SJCRH30 (cell line): ENCODE measurements at regions not wholly inside any gene's neighbourhood (a gene's known extent, or its start where the extent isn't known, plus 50 kb on each side); places are given as distances from the start of the nearest gene placed in this dataset.

Source experiments
- DNase-seq, 2 experiments: peaks; one replicate each; pipeline ENCODE4 v3.0.0-alpha.2; 2015 to 2020
- H3K27ac ChIP-seq: fragments of 250-450 bp; sonication (Bioruptor Pico); 2 replicates; pipeline ENCODE4 v1.5.1; 2020; ENCODE audit warnings: mild to moderate bottlenecking, moderate library complexity
- H3K27me3 ChIP-seq: fragments of 250-450 bp; sonication (Bioruptor Pico); 2 replicates; pipeline ENCODE4 v1.5.1; 2020; ENCODE audit warnings: mild to moderate bottlenecking, moderate library complexity
- H3K36me3 ChIP-seq: fragments of 250-450 bp; sonication (Bioruptor Pico); 2 replicates; pipeline ENCODE4 v1.5.1; 2020; ENCODE audit warnings: mild to moderate bottlenecking, moderate library complexity
- H3K4me1 ChIP-seq: fragments of 250-450 bp; sonication (Bioruptor Pico); 2 replicates; pipeline ENCODE4 v1.5.1; 2020; ENCODE audit warnings: mild to moderate bottlenecking, moderate library complexity
- H3K4me3 ChIP-seq: fragments of 250-450 bp; sonication (Bioruptor Pico); 2 replicates; pipeline ENCODE4 v1.5.1; 2020; ENCODE audit warnings: mild to moderate bottlenecking, moderate library complexity
- H3K9me3 ChIP-seq: fragments of 250-450 bp; sonication (Bioruptor Pico); replicated peaks from 2 replicates; pipeline ENCODE4 v1.5.1; 2020; ENCODE audit warnings: mild to moderate bottlenecking, moderate library complexity

DNA sequence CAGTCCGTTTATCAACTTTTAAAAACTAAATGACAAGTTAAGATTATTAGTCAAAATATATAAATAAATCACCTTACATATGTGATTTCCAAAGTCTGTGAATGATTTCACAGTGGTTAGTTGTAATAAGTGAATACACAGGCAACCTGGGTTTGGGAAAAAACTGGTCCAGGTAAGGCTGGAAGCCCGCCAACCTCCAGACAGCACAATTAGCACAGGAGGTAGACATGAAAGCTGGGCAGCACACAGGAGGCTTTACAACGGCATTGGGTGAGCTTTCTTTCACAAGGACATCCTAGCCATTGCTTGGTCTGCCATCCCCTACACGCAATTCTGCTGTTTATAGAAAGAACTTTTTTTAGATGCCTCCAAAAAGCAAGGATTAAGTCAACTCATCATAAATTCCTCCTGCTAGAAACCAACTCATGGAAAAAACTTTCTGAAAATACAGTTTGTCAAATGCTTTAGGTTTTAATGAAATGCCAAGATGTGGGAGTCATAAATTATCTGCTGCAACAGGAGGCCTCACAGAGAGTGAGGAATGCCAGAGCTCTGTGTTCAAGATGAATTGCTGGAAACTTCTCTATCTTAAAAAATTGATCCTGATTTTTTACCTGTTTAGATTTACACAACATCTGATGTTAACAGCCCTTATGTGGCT, 346.8 kb upstream of the NFE2L3 start:
- Histone ChIP-seq H3K9me3 (no peaks in the 10 kb centered on the region), H3K27me3 (no peaks in the 10 kb centered on the region), H3K27ac (no peak overlapping the region), H3K4me3 (no peak overlapping the region), H3K36me3 (no peaks in the 10 kb centered on the region), H3K4me1 (peaks cover 23% of the 10 kb centered on the region)
- no peak for DNase-seq

- H3K4me3 ChIP-seq: no peak overlapping the region
- no peak overlapping the region for H3K27ac ChIP-seq
- H3K4me1 ChIP-seq: peaks cover 23% of the 10 kb centered on the region
- no peaks in the 10 kb centered on the region for H3K36me3 ChIP-seq
- H3K27me3 ChIP-seq: no peaks in the 10 kb centered on the region
- H3K9me3 ChIP-seq: no peaks in the 10 kb centered on the region
- no peak for DNase-seq
Measured at GRCh38 chr7:25807086-25807611, 344.8 kb upstream of the NFE2L3 start.

- no peak overlapping the region for H3K4me3 ChIP-seq
- no peak overlapping the region for H3K27ac ChIP-seq
- H3K4me1 ChIP-seq: peaks cover 13% of the 10 kb centered on the region
- H3K36me3 ChIP-seq: no peaks in the 10 kb centered on the region
- DNase-seq: no peak
- no peaks in the 10 kb centered on the region for H3K27me3 ChIP-seq
- H3K9me3 ChIP-seq: no peaks in the 10 kb centered on the region
Measured at GRCh38 chr7:25809441-25809840, 342.6 kb upstream of the NFE2L3 start.

DNA sequence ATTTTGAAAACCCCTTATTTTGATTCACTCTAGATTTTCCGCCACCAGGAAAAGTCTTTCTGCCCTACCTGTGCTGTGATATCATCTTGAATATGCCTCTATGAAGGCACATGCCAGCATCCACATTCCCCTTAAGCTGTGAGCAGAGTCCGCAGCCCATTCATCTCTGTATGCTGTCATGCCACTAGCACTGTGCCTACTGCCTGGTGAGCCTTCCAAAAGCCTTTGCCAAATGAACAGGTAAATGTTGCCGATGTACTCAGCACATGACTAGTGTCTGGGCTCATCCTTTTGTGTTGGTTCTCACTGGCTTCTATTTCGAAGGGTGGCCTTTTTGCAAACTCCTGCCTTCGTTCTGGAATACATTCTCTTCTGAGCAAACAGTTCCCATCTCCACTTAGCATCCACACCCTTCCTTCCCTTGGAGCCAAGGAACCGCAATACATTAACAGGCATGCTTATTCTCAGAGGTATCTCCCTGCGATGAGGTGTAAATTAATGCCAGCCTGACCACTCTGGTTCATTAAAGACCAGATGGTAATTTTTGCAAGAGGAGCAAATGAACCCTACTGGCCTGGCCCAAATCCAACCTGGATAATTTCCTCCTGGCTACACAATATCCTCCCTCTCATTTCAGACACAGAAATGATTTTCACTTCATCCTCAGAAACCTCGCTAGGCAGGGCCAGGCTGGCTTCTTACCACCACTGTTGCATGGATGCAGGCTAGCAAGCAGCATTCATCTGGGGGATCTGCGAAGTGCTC, 339.7 kb upstream of the NFE2L3 start:
- no peak for DNase-seq
- Histone ChIP-seq H3K4me1 (no peaks in the 10 kb centered on the region), H3K27ac (no peak overlapping the region), H3K36me3 (no peaks in the 10 kb centered on the region), H3K27me3 (no peaks in the 10 kb centered on the region), H3K9me3 (no peaks in the 10 kb centered on the region; the same call in 1 of the 2 replicates), H3K4me3 (no peak overlapping the region)

- no peak overlapping the region for H3K27ac ChIP-seq
- no peak overlapping the region for H3K4me3 ChIP-seq
- no peaks in the 10 kb centered on the region for H3K27me3 ChIP-seq
- H3K36me3 ChIP-seq: no peaks in the 10 kb centered on the region
- no peaks in the 10 kb centered on the region; the same call in 1 of the 2 replicates for H3K9me3 ChIP-seq
- H3K4me1 ChIP-seq: peaks cover 5% of the 10 kb centered on the region; the same call in 1 of the 2 replicates
- DNase-seq: no peak
Measured at GRCh38 chr7:25813381-25813780, 338.6 kb upstream of the NFE2L3 start.

DNA sequence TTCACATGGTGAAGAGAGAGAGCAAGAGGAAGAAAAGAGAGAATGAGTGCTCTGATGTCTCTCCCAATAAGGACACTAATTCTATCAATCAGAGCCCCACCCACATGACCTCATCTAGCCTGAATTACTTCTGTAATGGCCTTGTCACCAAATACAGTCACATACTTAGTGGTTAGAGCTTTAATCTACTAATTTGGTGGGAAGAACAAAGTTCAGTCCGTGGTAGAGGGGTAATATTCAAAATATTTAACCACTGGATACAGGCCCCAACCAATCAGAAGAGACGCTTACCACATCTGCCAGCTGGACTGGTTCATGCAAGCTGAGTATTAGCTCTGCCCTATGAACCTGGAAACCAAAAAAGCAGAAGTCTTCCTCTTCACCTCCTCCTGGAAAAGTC, 336.3 kb upstream of the NFE2L3 start:
- no peak for DNase-seq
- no peaks in the 10 kb centered on the region for H3K36me3 ChIP-seq
- peaks cover 12% of the 10 kb centered on the region for H3K4me1 ChIP-seq

GRCh38 chr7:25820432-25821040, 331.5 kb upstream of the NFE2L3 start:
- Histone ChIP-seq H3K4me1 (peaks cover 12% of the 10 kb centered on the region), H3K27me3 (no peaks in the 10 kb centered on the region), H3K36me3 (no peaks in the 10 kb centered on the region), H3K9me3 (no peaks in the 10 kb centered on the region; the same call in 1 of the 2 replicates), H3K27ac (no peak overlapping the region), H3K4me3 (no peak overlapping the region)
- DNase-seq: peak in 1 of 2 experiments; percentile 19

More for the DNA sequence above, 336.3 kb upstream of the NFE2L3 start:
- no peaks in the 10 kb centered on the region for H3K27me3 ChIP-seq
- H3K27ac ChIP-seq: no peak overlapping the region
- no peak overlapping the region for H3K4me3 ChIP-seq
- no peaks in the 10 kb centered on the region; the same call in 1 of the 2 replicates for H3K9me3 ChIP-seq

GRCh38 chr7:25821225-25821624, 330.8 kb upstream of the NFE2L3 start:
- no peaks in the 10 kb centered on the region for H3K36me3 ChIP-seq
- no peaks in the 10 kb centered on the region; the same call in 1 of the 2 replicates for H3K9me3 ChIP-seq
- H3K4me3 ChIP-seq: no peak overlapping the region
- no peak for DNase-seq
- H3K4me1 ChIP-seq: peaks cover 12% of the 10 kb centered on the region
- H3K27me3 ChIP-seq: no peaks in the 10 kb centered on the region
- H3K27ac ChIP-seq: no peak overlapping the region

DNA sequence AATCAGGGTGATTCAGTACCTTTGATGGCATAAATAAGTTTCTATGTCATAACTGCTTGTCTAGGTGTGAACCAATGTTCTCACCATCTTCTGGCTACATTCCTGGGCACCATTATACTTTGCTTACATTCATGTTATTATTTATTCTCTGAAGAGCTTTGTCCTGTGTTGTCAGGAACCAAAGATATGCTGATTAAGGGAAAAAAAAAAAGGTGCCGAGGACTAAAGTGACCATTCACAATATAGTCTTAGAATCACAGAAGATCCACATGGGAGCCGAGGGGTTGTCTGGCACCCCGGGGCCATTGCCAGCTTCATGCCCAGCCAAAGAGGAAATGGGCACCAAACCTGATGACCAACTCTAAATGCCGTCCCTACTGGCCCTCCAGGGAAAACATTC, 329.2 kb upstream of the NFE2L3 start:
- no peak for DNase-seq
- Histone ChIP-seq H3K4me1 (peaks cover 12% of the 10 kb centered on the region), H3K4me3 (no peak overlapping the region), H3K36me3 (no peaks in the 10 kb centered on the region), H3K27me3 (no peaks in the 10 kb centered on the region), H3K27ac (no peak overlapping the region), H3K9me3 (no peaks in the 10 kb centered on the region)

- Histone ChIP-seq H3K4me1 (peaks cover 5% of the 10 kb centered on the region), H3K27ac (no peak overlapping the region), H3K27me3 (no peaks in the 10 kb centered on the region), H3K9me3 (no peaks in the 10 kb centered on the region), H3K36me3 (no peaks in the 10 kb centered on the region), H3K4me3 (no peak overlapping the region)
- no peak for DNase-seq
Measured at GRCh38 chr7:25823571-25823970, 328.4 kb upstream of the NFE2L3 start.

DNA sequence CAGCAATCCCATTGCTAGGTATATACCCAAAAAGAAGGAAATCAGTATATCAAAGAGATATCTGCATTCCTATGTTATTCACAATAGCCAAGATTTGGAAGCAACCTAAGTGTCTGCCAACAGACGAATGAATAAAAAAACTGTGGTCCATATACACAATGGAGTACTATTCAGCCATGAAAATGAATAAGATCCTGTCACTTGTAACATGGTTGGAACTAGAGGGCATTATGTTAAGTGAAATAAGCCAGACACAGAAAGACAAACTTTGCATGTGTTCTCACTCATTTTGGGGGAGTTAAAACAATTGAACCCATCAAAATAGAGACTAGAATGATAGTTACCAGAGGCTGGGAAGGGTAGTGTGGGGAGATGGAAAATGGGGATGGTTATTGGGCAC, 323.5 kb upstream of the NFE2L3 start:
- Histone ChIP-seq H3K27ac (no peak overlapping the region), H3K9me3 (no peaks in the 10 kb centered on the region), H3K4me3 (no peak overlapping the region), H3K4me1 (peaks cover 24% of the 10 kb centered on the region), H3K27me3 (no peaks in the 10 kb centered on the region), H3K36me3 (no peaks in the 10 kb centered on the region)
- DNase-seq: no peak

DNA sequence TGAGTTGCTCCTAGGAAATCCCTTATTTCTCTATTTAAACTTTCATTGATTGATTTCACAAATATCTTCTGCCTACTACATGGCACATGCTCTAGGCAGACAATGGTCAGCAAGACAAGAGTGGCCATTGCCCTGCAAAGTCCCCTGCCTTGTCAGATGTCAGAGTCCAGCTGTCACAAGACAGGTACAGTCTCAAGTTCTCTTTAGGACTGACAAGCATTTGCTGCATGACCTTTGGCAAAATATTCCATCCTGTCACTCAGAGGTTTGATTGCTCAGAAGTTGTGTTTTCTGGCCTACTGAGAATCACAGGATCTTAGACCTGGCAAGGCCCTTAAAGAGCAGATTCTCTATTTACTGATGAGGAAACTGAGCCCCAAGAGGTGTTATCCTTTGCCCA, 322.3 kb upstream of the NFE2L3 start:
- H3K36me3 ChIP-seq: no peaks in the 10 kb centered on the region
- DNase-seq: no peak

GRCh38 chr7:25830215-25830614, 321.8 kb upstream of the NFE2L3 start:
- Histone ChIP-seq H3K36me3 (no peaks in the 10 kb centered on the region), H3K27me3 (no peaks in the 10 kb centered on the region), H3K4me1 (peaks cover 29% of the 10 kb centered on the region), H3K4me3 (peak overlapping the region; percentile 36), H3K27ac (peak overlapping the region; percentile 83; the same call in 1 of the 2 replicates), H3K9me3 (no peaks in the 10 kb centered on the region)
- DNase-seq: peak in 1 of 2 experiments; percentile 32

More for the DNA sequence above, 322.3 kb upstream of the NFE2L3 start:
- H3K27me3 ChIP-seq: no peaks in the 10 kb centered on the region
- no peaks in the 10 kb centered on the region for H3K9me3 ChIP-seq
- H3K4me1 ChIP-seq: peaks cover 29% of the 10 kb centered on the region
- no peak overlapping the region for H3K27ac ChIP-seq
- no peak overlapping the region for H3K4me3 ChIP-seq

DNA sequence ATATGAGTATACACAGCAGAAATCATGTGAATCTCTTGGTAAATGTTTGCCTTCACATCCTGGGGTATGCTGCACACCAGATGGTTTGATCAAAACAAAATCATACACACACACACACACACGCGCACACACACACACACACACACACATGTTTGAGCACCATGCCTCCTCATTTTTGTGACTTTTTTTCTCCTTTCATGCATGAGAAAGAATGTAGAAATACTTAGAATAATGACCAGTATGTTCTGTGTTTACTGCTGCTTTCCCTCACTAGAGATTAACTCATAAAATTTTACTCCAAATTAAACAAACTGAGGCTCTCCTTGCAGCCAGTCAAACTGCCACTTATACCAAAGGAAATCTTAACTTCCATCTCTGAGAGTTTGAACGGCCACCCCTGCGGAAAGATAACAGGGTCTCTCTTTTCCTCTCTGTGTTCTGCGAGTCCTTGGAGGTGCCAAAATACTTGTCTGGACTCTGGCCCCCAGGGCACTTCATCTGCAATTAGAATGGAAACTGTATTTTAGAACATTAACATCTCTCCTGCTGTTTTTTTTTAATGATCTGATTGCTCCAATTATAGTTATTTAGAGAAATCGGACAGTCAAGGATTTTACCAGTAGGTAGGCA, 320.8 kb upstream of the NFE2L3 start:
- Histone ChIP-seq H3K27me3 (no peaks in the 10 kb centered on the region), H3K4me1 (peaks cover 29% of the 10 kb centered on the region), H3K9me3 (no peaks in the 10 kb centered on the region), H3K36me3 (no peaks in the 10 kb centered on the region), H3K27ac (peak overlapping the region; percentile 83), H3K4me3 (peak overlapping the region; percentile 36)
- peak; percentile 27 to 48 for DNase-seq
